ENCODE measurements at regions not wholly inside any gene's neighbourhood (a gene's known extent, or its start where the extent isn't known, plus 50 kb on each side); places are given as distances from the start of the nearest gene placed in this dataset.

GRCh38 chr5:173549644-173550043 is 66.8 kb downstream of the BOD1 start:
- no peak for TF ChIP-seq CTCF (IDR thresholded peaks at IDR 0.05; ENCODE audit: control extremely low read depth, extremely low read depth, low read depth, missing control alignments)
- CTCF ChIA-PET = no interaction called here
- POLR2A ChIA-PET = interaction anchor here (0.5 kb wide), 1 partner anchor 85 kb away, joined by 3 read pairs; no protein-coding TSS in a partner anchor
- DNase-seq (ENCODE audit: extremely low spot score) = no peak

GRCh38 chr5:173547579-173547978 is 68.9 kb downstream of the BOD1 start:
- POLR2A ChIA-PET = no interaction called here
- TF ChIP-seq CTCF (IDR thresholded peaks at IDR 0.05; ENCODE audit: control extremely low read depth, extremely low read depth, low read depth, missing control alignments) = no peak
- DNase-seq (ENCODE audit: extremely low spot score) = peak; percentile 26
- CTCF ChIA-PET = interaction anchor here (0.9 to 1.9 kb wide), 5 partner anchors 9 to 872 kb away, joined by 3 to 4 read pairs (median 4); no protein-coding TSS in a partner anchor

GRCh38 chr5:173542964-173543363 is 73.5 kb downstream of the BOD1 start:
- CTCF ChIA-PET = no interaction called here
- TF ChIP-seq CTCF (IDR thresholded peaks at IDR 0.05; ENCODE audit: control extremely low read depth, extremely low read depth, low read depth, missing control alignments) = no peak
- DNase-seq (ENCODE audit: extremely low spot score) = no peak
- POLR2A ChIA-PET = no interaction called here

- no peak for TF ChIP-seq CTCF (IDR thresholded peaks at IDR 0.05; ENCODE audit: control extremely low read depth, extremely low read depth, low read depth, missing control alignments)
- CTCF ChIA-PET = no interaction called here
- no peak for DNase-seq (ENCODE audit: extremely low spot score)
- POLR2A ChIA-PET = no interaction called here
These were observed 74.3 kb downstream of the BOD1 start for GRCh38 chr5:173542159-173542558.

- ChIA-PET POLR2A (no interaction called here), CTCF (no interaction called here)
- no peak for DNase-seq (ENCODE audit: extremely low spot score)
- TF ChIP-seq CTCF (IDR thresholded peaks at IDR 0.05; ENCODE audit: control extremely low read depth, extremely low read depth, low read depth, missing control alignments) = no peak
These were observed 77.8 kb downstream of the BOD1 start for GRCh38 chr5:173538654-173539053.

GRCh38 chr5:173538018-173538417 is 78.4 kb downstream of the BOD1 start:
- no peak for TF ChIP-seq CTCF (IDR thresholded peaks at IDR 0.05; ENCODE audit: control extremely low read depth, extremely low read depth, low read depth, missing control alignments)
- POLR2A ChIA-PET = no interaction called here
- CTCF ChIA-PET = no interaction called here
- DNase-seq (ENCODE audit: extremely low spot score) = no peak

GRCh38 chr5:173537228-173537627 is 79.2 kb downstream of the BOD1 start:
- no peak for DNase-seq (ENCODE audit: extremely low spot score)
- TF ChIP-seq CTCF (IDR thresholded peaks at IDR 0.05; ENCODE audit: control extremely low read depth, extremely low read depth, low read depth, missing control alignments) = no peak
- POLR2A ChIA-PET = no interaction called here
- CTCF ChIA-PET = no interaction called here

Measured in GM10248 (cell line).